ENCODE measurements at regions not wholly inside any gene's neighbourhood (a gene's known extent, or its start where the extent isn't known, plus 50 kb on each side); places are given as distances from the start of the nearest gene placed in this dataset.
"Not testable (repeated sequence)": the region's sequence is repeated elsewhere in the genome, so short reads cannot be mapped to it uniquely, and the experiment has no call there.

GRCh38 chr7:46107610-46108217 lies 186.6 kb upstream of the IGFBP3 start:
- Histone ChIP-seq H3K36me3 (ENCODE audit: control insufficient read depth, insufficient read depth, low read length) (no peaks in the 10 kb centered on the region), H3K27me3 (ENCODE audit: control insufficient read depth, insufficient read depth, low read length) (no peaks in the 10 kb centered on the region), H3K4me3 (ENCODE audit: low read depth, low read length) (no peak overlapping the region), H3K9me3 (ENCODE audit: control insufficient read depth, insufficient read depth, low read length) (no peaks in the 10 kb centered on the region), H3K4me1 (ENCODE audit: control insufficient read depth, insufficient read depth, low read length) (no peaks in the 10 kb centered on the region), H3K9ac (ENCODE audit: low read depth, low read length) (no peak overlapping the region)

GRCh38 chr7:46100521-46100920 lies 179.4 kb upstream of the IGFBP3 start:
- Histone ChIP-seq H3K36me3 (ENCODE audit: control insufficient read depth, insufficient read depth, low read length) (no peaks in the 10 kb centered on the region), H3K4me1 (ENCODE audit: control insufficient read depth, insufficient read depth, low read length) (no peaks in the 10 kb centered on the region), H3K4me3 (ENCODE audit: low read depth, low read length) (no peak overlapping the region), H3K9ac (ENCODE audit: low read depth, low read length) (no peak overlapping the region), H3K9me3 (ENCODE audit: control insufficient read depth, insufficient read depth, low read length) (no peaks in the 10 kb centered on the region), H3K27me3 (ENCODE audit: control insufficient read depth, insufficient read depth, low read length) (no peaks in the 10 kb centered on the region)

- no peaks in the 10 kb centered on the region for H3K27me3 ChIP-seq (ENCODE audit: control insufficient read depth, insufficient read depth, low read length)
- no peak overlapping the region for H3K4me3 ChIP-seq (ENCODE audit: low read depth, low read length)
These were observed 178.0 kb upstream of the IGFBP3 start for GRCh38 chr7:46099076-46099475.

GRCh38 chr7:46091071-46091470 lies 170.0 kb upstream of the IGFBP3 start:
- Histone ChIP-seq H3K9me3 (ENCODE audit: control insufficient read depth, insufficient read depth, low read length) (no peaks in the 10 kb centered on the region), H3K9ac (ENCODE audit: low read depth, low read length) (no peak overlapping the region), H3K4me3 (ENCODE audit: low read depth, low read length) (no peak overlapping the region), H3K36me3 (ENCODE audit: control insufficient read depth, insufficient read depth, low read length) (no peaks in the 10 kb centered on the region), H3K4me1 (ENCODE audit: control insufficient read depth, insufficient read depth, low read length) (no peaks in the 10 kb centered on the region), H3K27me3 (ENCODE audit: control insufficient read depth, insufficient read depth, low read length) (no peaks in the 10 kb centered on the region)

More at GRCh38 chr7:46099076-46099475, 178.0 kb upstream of the IGFBP3 start:
- no peak overlapping the region for H3K9ac ChIP-seq (ENCODE audit: low read depth, low read length)
- no peaks in the 10 kb centered on the region for H3K4me1 ChIP-seq (ENCODE audit: control insufficient read depth, insufficient read depth, low read length)
- H3K9me3 ChIP-seq (ENCODE audit: control insufficient read depth, insufficient read depth, low read length), result no peaks in the 10 kb centered on the region
- H3K36me3 ChIP-seq (ENCODE audit: control insufficient read depth, insufficient read depth, low read length), result no peaks in the 10 kb centered on the region

- Histone ChIP-seq H3K9ac (ENCODE audit: low read depth, low read length) (no peak overlapping the region), H3K4me3 (ENCODE audit: low read depth, low read length) (no peak overlapping the region), H3K9me3 (ENCODE audit: control insufficient read depth, insufficient read depth, low read length) (no peaks in the 10 kb centered on the region), H3K27me3 (ENCODE audit: control insufficient read depth, insufficient read depth, low read length) (no peaks in the 10 kb centered on the region), H3K36me3 (ENCODE audit: control insufficient read depth, insufficient read depth, low read length) (no peaks in the 10 kb centered on the region), H3K4me1 (ENCODE audit: control insufficient read depth, insufficient read depth, low read length) (no peaks in the 10 kb centered on the region)
These were observed 168.2 kb upstream of the IGFBP3 start for GRCh38 chr7:46089281-46089680.

- H3K27me3 ChIP-seq (ENCODE audit: control insufficient read depth, insufficient read depth, low read length); H3K9me3 ChIP-seq (ENCODE audit: control insufficient read depth, insufficient read depth, low read length); H3K4me1 ChIP-seq (ENCODE audit: control insufficient read depth, insufficient read depth, low read length); H3K4me3 ChIP-seq (ENCODE audit: low read depth, low read length); H3K9ac ChIP-seq (ENCODE audit: low read depth, low read length); H3K36me3 ChIP-seq (ENCODE audit: control insufficient read depth, insufficient read depth, low read length): not testable (repeated sequence)
These were observed 167.4 kb upstream of the IGFBP3 start for GRCh38 chr7:46088486-46088885.

- Histone ChIP-seq H3K9me3 (ENCODE audit: control insufficient read depth, insufficient read depth, low read length) (no peaks in the 10 kb centered on the region), H3K36me3 (ENCODE audit: control insufficient read depth, insufficient read depth, low read length) (no peaks in the 10 kb centered on the region), H3K9ac (ENCODE audit: low read depth, low read length) (no peak overlapping the region), H3K27me3 (ENCODE audit: control insufficient read depth, insufficient read depth, low read length) (no peaks in the 10 kb centered on the region), H3K4me3 (ENCODE audit: low read depth, low read length) (no peak overlapping the region), H3K4me1 (ENCODE audit: control insufficient read depth, insufficient read depth, low read length) (no peaks in the 10 kb centered on the region)
These were observed 159.6 kb upstream of the IGFBP3 start for GRCh38 chr7:46080595-46081159.

GRCh38 chr7:46079421-46079820 lies 158.3 kb upstream of the IGFBP3 start:
- H3K4me1 ChIP-seq (ENCODE audit: control insufficient read depth, insufficient read depth, low read length), result no peaks in the 10 kb centered on the region
- no peaks in the 10 kb centered on the region for H3K36me3 ChIP-seq (ENCODE audit: control insufficient read depth, insufficient read depth, low read length)
- H3K4me3 ChIP-seq (ENCODE audit: low read depth, low read length), result no peak overlapping the region
- H3K27me3 ChIP-seq (ENCODE audit: control insufficient read depth, insufficient read depth, low read length), result no peaks in the 10 kb centered on the region
- no peaks in the 10 kb centered on the region for H3K9me3 ChIP-seq (ENCODE audit: control insufficient read depth, insufficient read depth, low read length)
- no peak overlapping the region for H3K9ac ChIP-seq (ENCODE audit: low read depth, low read length)

GRCh38 chr7:46076527-46076926 lies 155.5 kb upstream of the IGFBP3 start:
- H3K36me3 ChIP-seq (ENCODE audit: control insufficient read depth, insufficient read depth, low read length), result no peaks in the 10 kb centered on the region
- H3K9me3 ChIP-seq (ENCODE audit: control insufficient read depth, insufficient read depth, low read length), result no peaks in the 10 kb centered on the region
- H3K27me3 ChIP-seq (ENCODE audit: control insufficient read depth, insufficient read depth, low read length), result no peaks in the 10 kb centered on the region
- no peak overlapping the region for H3K4me3 ChIP-seq (ENCODE audit: low read depth, low read length)
- H3K9ac ChIP-seq (ENCODE audit: low read depth, low read length), result no peak overlapping the region
- no peaks in the 10 kb centered on the region for H3K4me1 ChIP-seq (ENCODE audit: control insufficient read depth, insufficient read depth, low read length)

GRCh38 chr7:46072722-46073121 lies 151.7 kb upstream of the IGFBP3 start:
- Histone ChIP-seq H3K27me3 (ENCODE audit: control insufficient read depth, insufficient read depth, low read length) (no peaks in the 10 kb centered on the region), H3K4me1 (ENCODE audit: control insufficient read depth, insufficient read depth, low read length) (no peaks in the 10 kb centered on the region), H3K9me3 (ENCODE audit: control insufficient read depth, insufficient read depth, low read length) (no peaks in the 10 kb centered on the region), H3K4me3 (ENCODE audit: low read depth, low read length) (no peak overlapping the region), H3K9ac (ENCODE audit: low read depth, low read length) (no peak overlapping the region), H3K36me3 (ENCODE audit: control insufficient read depth, insufficient read depth, low read length) (no peaks in the 10 kb centered on the region)

GRCh38 chr7:46071601-46072000 lies 150.5 kb upstream of the IGFBP3 start:
- Histone ChIP-seq H3K36me3 (ENCODE audit: control insufficient read depth, insufficient read depth, low read length) (no peaks in the 10 kb centered on the region), H3K9ac (ENCODE audit: low read depth, low read length) (no peak overlapping the region), H3K4me3 (ENCODE audit: low read depth, low read length) (no peak overlapping the region), H3K9me3 (ENCODE audit: control insufficient read depth, insufficient read depth, low read length) (no peaks in the 10 kb centered on the region), H3K27me3 (ENCODE audit: control insufficient read depth, insufficient read depth, low read length) (no peaks in the 10 kb centered on the region), H3K4me1 (ENCODE audit: control insufficient read depth, insufficient read depth, low read length) (no peaks in the 10 kb centered on the region)

- H3K36me3 ChIP-seq (ENCODE audit: control insufficient read depth, insufficient read depth, low read length), result no peaks in the 10 kb centered on the region
- H3K27me3 ChIP-seq (ENCODE audit: control insufficient read depth, insufficient read depth, low read length), result no peaks in the 10 kb centered on the region
- H3K9me3 ChIP-seq (ENCODE audit: control insufficient read depth, insufficient read depth, low read length), result no peaks in the 10 kb centered on the region
- no peak overlapping the region for H3K4me3 ChIP-seq (ENCODE audit: low read depth, low read length)
- no peak overlapping the region for H3K9ac ChIP-seq (ENCODE audit: low read depth, low read length)
- H3K4me1 ChIP-seq (ENCODE audit: control insufficient read depth, insufficient read depth, low read length), result no peaks in the 10 kb centered on the region
These were observed 150.0 kb upstream of the IGFBP3 start for GRCh38 chr7:46071076-46071475.
